Astrocyte (in vitro differentiated cells and primary cell): ENCODE measurements at regions not wholly inside any gene's neighbourhood (a gene's known extent, or its start where the extent isn't known, plus 50 kb on each side); places are given as distances from the start of the nearest gene placed in this dataset.
"Not testable (repeated sequence)": the region's sequence is repeated elsewhere in the genome, so short reads cannot be mapped to it uniquely, and the experiment has no call there.

Experiments used
- CTCF ChIP-seq: IDR thresholded peaks from 2 replicates; pipeline ENCODE4 v1.5.1; 2011; ENCODE audit warnings: low read depth, mild to moderate bottlenecking, inconsistent platforms, low read length, moderate library complexity; ENCODE audit not compliant: insufficient read depth
- EZH2 ChIP-seq: IDR thresholded peaks from 2 replicates; pipeline ENCODE4 v1.6.1; 2012; ENCODE audit warnings: mild to moderate bottlenecking, low read length, inconsistent platforms; ENCODE audit not compliant: insufficient read depth

GRCh38 chr21:41610840-41611115 is 102.8 kb upstream of the TMPRSS2 start:
- TF ChIP-seq EZH2, CTCF: not testable (repeated sequence)
